HG03095 (cell line): ENCODE measurements at regions not wholly inside any gene's neighbourhood (a gene's known extent, or its start where the extent isn't known, plus 50 kb on each side); places are given as distances from the start of the nearest gene placed in this dataset.
"Not testable (repeated sequence)": the region's sequence is repeated elsewhere in the genome, so short reads cannot be mapped to it uniquely, and the experiment has no call there.

Source experiments
- ATAC-seq: cut with Tn5 transposase; IDR thresholded peaks from one replicate; pipeline ENCODE4 v1.9.1; 2021; ENCODE audit warnings: moderate library complexity; ENCODE audit not compliant: unreplicated experiment

- ATAC-seq: no peak
These were observed 972.5 kb downstream of the MRPL39 start for GRCh38 chr21:24634749-24635148.

DNA sequence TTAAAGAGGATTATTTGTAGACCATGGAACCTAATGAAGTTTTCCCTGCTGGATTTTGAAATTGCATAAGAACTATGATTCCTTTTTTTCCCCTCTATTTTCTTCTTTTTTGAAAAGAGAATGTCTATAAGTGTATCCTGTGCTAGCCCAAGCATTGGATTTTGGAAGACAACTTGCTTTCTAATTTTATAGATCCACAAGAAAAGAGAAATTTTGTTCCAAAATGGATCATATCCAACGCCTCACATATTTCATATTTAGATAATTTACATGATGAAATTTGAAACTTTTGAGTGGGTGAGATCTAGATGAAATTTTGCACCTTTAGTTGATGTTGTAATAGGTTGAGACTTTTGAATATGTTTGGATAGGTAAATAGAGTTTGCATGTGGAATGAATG, 978.7 kb downstream of the MRPL39 start:
- no peak for ATAC-seq

DNA sequence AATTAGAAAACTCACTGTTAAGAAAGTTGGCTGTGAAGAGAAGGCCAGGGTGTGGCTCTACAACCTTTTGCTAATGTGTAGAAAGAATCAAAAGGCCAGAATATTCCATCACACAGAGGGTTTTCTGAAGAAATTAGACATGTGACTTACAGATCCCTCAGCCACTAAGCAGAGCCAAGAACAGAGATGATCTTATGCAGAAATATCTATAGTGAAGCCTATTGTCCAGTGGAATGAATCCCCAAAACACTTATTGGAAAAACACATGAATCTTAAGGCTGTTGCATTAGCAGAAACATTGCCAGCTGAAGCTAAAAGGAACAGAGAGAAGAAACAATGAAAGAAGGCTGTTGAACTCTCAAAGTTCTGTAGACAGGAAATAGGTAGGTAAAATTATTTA, 979.2 kb downstream of the MRPL39 start:
- ATAC-seq: no peak

- no peak for ATAC-seq
These were observed 989.5 kb downstream of the MRPL39 start for GRCh38 chr21:24617819-24618218.

DNA sequence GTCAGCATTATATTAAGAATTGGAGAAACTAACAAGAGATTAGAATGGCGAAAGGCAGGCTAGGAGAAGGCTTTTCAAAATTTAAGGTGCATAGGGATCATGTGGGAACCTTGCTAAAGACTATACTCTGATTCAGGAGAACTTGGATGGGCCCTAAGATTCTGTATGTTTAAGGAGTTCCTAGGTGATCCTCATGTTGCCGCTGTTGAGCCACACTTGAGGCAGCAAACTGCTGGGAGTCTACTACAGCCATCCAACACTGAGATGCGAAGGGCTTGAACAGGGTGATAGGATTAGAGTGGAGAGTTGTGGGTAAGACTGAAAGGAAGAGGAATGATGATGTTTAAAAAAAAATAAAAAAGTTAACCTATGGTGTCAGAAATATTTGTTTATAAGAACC, 1013.2 kb downstream of the MRPL39 start:
- no peak for ATAC-seq

DNA sequence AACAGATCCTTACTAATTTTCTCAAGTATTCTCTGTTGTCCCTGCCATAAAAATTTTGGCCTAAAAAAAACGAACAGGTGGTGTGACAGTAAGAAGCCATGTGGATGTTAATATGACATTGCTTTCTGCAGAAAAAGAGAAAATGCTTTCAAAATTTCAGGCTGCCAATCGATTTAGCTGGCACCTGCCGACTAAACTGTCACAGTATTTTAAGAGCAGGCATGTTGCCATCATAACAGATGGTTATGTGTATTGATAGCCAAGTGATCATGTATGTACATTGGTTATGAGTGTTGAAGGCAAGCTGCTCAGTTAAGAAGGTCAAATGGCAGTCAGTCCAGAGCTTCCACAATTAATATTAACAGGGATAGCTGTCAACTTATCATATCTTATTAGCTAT, 1017.0 kb downstream of the MRPL39 start:
- no peak for ATAC-seq

DNA sequence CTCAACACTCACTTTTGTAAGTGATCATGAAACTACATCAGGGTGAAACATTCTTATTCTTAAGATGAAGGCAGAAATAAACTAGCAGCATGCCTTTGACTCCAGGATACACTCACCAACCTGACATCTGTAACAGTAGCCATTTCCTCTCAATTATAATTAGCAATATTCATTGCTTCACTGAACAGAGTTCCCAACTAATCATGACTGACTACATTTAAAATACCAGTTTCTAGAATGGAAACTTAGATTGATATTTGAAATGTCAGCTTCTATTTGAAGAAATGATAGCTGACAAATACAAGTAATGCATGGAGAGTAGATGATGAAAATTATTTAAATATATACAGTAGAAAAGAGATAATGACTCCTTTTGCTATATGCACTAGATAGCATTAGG, 1023.8 kb downstream of the MRPL39 start:
- ATAC-seq: no peak

DNA sequence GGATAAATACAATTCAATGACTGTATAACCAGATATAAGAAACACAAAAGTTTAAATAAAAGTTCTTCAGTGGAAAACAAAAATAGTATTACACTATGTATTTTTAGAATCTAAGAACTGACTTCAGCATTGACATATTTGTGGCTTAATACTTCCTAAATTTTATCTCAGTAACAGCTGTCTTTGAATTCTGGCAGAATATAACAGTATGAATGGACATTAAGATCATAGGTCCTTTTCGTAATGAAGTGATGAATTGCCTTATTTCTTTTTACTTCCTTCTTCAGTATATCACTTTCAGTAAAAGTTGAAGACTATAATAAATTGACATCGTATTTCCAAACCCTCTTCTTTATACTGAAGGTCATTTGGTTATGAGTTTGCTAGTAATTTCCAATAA, 1030.0 kb downstream of the MRPL39 start:
- ATAC-seq: no peak

- no peak for ATAC-seq
These were observed 1046.0 kb downstream of the MRPL39 start for GRCh38 chr21:24561291-24561690.

DNA sequence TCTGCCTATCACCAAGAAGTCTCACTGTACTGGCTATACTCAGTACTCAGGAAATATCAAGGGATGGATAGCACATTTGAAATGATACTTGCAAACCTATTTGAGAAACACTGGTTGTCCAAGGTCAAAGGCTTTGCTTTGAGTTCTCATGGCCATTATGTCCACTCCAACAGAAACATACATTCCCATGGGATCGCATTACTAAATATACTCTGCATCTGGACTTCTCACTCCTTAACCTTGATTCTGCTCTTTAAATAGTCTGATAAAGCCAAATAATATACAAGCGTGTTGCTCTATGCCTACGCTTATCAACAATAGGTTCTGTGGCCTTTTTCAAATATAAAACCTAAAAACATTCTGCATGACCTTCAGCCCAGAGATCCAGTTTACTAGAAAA, 1054.8 kb downstream of the MRPL39 start:
- no peak for ATAC-seq

DNA sequence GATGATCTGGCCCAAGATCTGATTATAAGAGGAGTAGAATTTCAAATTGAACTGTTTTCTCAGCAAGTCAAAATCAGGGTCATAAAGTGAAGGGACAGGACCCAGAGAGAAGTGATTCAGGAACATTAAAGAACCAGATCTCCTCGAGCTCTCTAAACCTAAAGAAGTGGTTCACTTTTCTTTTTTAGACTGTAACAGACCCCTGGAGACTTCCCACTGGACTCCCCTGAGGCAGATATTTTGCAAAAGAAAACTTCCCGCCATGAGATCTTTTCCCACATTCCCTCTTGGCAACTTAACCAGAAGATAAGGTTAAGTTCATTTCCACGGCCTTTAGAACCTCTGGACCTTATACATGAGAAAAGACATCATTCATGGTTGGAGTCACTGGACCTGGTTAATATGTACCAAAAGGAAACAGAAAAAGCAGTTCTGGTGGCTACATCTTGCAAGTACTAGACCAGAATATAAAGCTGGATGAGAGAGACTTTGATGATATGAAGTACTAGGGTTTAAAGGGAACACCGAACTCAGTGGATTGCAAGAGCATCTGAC, 1061.4 kb downstream of the MRPL39 start:
- no peak for ATAC-seq

DNA sequence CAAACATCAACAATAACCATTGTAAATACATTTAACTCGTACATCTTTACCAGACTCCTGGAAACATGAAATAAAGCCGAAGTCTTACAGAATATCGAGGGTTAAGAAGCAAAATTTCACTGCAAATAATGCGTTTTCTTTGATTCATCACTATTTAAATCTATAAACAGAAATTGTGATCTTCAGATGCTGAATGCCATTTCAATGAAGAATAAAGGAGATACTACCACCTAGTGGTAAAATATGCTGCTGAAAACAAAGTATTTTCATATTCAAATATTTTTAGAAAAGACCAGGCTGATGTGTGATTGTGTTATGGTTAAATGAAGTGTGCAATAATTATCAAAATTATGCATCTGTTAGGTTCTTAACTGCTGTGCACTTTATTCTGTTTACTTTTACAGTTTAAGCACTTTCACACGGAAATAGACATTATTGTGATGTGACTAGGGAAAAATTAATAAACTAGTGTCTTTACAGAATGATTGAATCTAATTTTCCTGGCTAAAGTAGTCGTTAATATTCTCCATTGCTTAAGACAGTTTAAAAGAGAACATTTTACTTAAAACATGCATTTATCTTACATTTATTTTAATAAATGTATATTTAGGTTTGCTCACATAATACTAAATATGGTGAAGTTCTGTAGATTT, 1093.1 kb downstream of the MRPL39 start:
- ATAC-seq: no peak

- ATAC-seq: no peak
These were observed 1098.2 kb downstream of the MRPL39 start for GRCh38 chr21:24509131-24509530.

DNA sequence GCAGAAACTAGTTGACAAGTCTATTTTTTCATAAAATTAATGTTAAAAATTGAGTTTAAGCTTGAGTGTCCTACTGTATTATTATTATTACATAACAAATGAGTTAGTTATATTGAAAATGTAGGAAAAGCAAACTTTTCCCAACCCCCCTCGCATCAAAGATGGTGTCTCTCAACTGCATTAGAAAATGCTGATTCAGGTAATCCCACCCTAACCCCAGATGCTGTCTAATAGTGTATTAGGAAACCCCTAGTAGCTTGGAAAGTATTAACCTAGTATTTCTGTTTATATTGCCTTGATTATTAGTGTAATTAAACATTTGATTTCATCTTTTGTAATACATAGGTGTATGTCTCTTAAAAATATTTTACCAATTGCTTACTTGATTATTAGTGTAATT, 1120.3 kb downstream of the MRPL39 start:
- no peak for ATAC-seq

DNA sequence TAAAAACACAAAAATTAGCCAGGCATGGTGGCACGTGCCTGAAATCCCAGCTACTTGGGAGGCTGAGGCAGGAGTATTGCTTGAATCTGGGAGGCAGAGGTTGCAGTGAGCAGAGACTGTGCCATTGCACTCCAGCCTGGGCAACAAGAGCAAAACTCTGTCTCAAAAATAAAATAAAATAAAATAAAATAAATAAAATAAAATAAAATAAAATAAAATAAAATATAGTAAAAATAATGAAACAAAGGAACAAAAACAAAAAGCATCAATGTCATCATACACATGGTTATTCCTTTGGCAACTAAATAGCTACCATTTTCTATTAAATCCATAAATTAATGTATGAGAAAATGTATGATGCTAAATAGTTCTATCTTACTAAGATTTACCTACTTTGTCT, 1123.9 kb downstream of the MRPL39 start:
- ATAC-seq: not testable (repeated sequence)

GRCh38 chr21:24470852-24471251, 1136.4 kb downstream of the MRPL39 start:
- ATAC-seq: no peak

GRCh38 chr21:24456358-24456757, 1150.9 kb downstream of the MRPL39 start:
- no peak for ATAC-seq

- ATAC-seq: no peak
These were observed 1157.2 kb downstream of the MRPL39 start for GRCh38 chr21:24450119-24450518.

- no peak for ATAC-seq
These were observed 1161.8 kb downstream of the MRPL39 start for GRCh38 chr21:24445517-24445916.

- ATAC-seq: no peak
These were observed 1162.5 kb downstream of the MRPL39 start for GRCh38 chr21:24444736-24445135.

GRCh38 chr21:24436236-24436635, 1171.0 kb downstream of the MRPL39 start:
- ATAC-seq: no peak

DNA sequence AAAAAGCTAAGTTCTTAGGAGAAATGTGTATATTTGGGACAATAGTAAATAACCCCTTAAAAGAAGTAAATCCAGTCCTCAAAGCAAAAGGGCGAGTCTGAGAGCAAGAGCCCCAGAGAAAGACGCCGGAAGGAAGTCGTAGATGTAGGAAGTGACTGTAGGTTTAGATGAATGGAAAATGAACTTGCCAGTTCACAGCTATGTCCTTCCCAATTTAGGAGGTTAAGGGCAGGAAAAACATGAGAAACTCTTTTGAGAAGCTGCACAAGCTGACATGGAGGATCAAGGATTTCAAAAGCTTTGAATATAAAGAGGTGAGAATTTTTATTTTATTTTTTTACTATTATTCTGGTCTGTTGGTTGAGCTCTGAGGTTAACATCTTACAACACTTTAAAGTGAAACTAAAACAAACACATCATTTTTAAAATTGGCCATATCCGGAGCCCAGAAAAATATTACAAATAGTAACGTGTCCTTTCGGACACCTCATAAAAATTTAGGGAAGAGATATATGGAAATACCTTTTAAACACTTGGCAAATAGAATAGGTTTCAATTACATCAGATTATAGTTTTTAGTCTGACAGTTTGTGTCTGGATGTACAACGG, 1178.6 kb downstream of the MRPL39 start:
- peak; percentile 77 for ATAC-seq

GRCh38 chr21:24424776-24425175, 1182.5 kb downstream of the MRPL39 start:
- no peak for ATAC-seq
